Right lobe of liver (tissue), 4 donors: ENCODE measurements at regions not wholly inside any gene's neighbourhood (a gene's known extent, or its start where the extent isn't known, plus 50 kb on each side); places are given as distances from the start of the nearest gene placed in this dataset.

ENCODE experiments used
- POLR2A ChIP-seq: fragments of 450-650 bp; IDR thresholded peaks from one replicate; pipeline ENCODE4 v1.6.1; 2017; ENCODE audit warnings: antibody characterized with exemption, mild to moderate bottlenecking
- TF ChIP-seq, protein P1 (sequence below), 4 donors: fragments of 200-600 bp in 3 of 4; fragments of 450-650 bp in 1 of 4; IDR thresholded peaks; one replicate each; pipeline versions ENCODE4 v1.5.1 to v1.8.0; 2016 to 2022; ENCODE audit warnings: antibody characterized with exemption in 4 of 4, mild to moderate bottlenecking in 2 of 4
- donor health status: DM: no; HTN: no; CAD: no.
- donor health status: DM: no; HTN: no; CAD: no.
- donor health status: DM: no; HTN: yes; CAD: no.

DNA sequence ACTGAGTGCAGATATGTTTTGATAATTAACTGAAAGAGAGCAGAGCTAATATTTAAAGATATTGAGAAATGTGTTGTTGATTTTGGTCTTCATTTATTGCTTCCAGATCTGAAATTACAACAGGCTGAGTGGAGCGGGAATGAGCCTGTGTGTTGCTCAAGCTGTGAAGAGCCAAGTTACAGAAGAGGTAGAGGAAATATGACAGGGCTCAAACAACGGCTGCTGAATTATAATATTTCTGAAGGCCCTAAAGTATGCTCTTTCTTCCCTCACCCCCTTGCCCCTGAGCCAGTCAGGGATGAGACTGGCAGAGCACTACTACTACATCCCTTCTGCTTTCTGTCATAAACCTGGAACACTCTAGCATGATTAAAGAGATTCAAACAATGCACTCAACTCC, 115.6 kb downstream of the FANCF start:
- TF ChIP-seq, protein P1, sequence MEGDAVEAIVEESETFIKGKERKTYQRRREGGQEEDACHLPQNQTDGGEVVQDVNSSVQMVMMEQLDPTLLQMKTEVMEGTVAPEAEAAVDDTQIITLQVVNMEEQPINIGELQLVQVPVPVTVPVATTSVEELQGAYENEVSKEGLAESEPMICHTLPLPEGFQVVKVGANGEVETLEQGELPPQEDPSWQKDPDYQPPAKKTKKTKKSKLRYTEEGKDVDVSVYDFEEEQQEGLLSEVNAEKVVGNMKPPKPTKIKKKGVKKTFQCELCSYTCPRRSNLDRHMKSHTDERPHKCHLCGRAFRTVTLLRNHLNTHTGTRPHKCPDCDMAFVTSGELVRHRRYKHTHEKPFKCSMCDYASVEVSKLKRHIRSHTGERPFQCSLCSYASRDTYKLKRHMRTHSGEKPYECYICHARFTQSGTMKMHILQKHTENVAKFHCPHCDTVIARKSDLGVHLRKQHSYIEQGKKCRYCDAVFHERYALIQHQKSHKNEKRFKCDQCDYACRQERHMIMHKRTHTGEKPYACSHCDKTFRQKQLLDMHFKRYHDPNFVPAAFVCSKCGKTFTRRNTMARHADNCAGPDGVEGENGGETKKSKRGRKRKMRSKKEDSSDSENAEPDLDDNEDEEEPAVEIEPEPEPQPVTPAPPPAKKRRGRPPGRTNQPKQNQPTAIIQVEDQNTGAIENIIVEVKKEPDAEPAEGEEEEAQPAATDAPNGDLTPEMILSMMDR (IDR thresholded peaks at IDR 0.05) = no peak
- TF ChIP-seq POLR2A = no peak
